GM18951 (cell line): ENCODE measurements at regions not wholly inside any gene's neighbourhood (a gene's known extent, or its start where the extent isn't known, plus 50 kb on each side); places are given as distances from the start of the nearest gene placed in this dataset.

Source experiments
- POLR2A ChIP-seq: IDR thresholded peaks from 4 replicates; pipeline ENCODE4 v1.6.1; 2011; ENCODE audit warnings: mild to moderate bottlenecking; ENCODE audit not compliant: insufficient read length, insufficient read depth; ENCODE audit errors: extremely low read depth
- in situ Hi-C: fragments of 300-500 bp; cut with MboI; formaldehyde crosslinking; loops from one replicate; pipeline ENCODE4 v1.12.0; 2022; ENCODE audit warnings: low sequenced_read_pairs, mixed read lengths, inconsistent platforms; ENCODE audit not compliant: unreplicated experiment

- TF ChIP-seq POLR2A, result no peak
- in situ Hi-C loops, result no loop called here
Measured at GRCh38 chr4:123308667-123309066, 87.9 kb upstream of the SPRY1 start.

GRCh38 chr4:123312116-123312515, 84.5 kb upstream of the SPRY1 start:
- in situ Hi-C loops, result no loop called here

GRCh38 chr4:123312951-123313592, 83.5 kb upstream of the SPRY1 start:
- in situ Hi-C loops, result no loop called here
- no peak for TF ChIP-seq POLR2A

More at GRCh38 chr4:123312116-123312515, 84.5 kb upstream of the SPRY1 start:
- TF ChIP-seq POLR2A, result no peak

GRCh38 chr4:123315617-123316016, 81.0 kb upstream of the SPRY1 start:
- no peak for TF ChIP-seq POLR2A
- in situ Hi-C loops, result no loop called here

DNA sequence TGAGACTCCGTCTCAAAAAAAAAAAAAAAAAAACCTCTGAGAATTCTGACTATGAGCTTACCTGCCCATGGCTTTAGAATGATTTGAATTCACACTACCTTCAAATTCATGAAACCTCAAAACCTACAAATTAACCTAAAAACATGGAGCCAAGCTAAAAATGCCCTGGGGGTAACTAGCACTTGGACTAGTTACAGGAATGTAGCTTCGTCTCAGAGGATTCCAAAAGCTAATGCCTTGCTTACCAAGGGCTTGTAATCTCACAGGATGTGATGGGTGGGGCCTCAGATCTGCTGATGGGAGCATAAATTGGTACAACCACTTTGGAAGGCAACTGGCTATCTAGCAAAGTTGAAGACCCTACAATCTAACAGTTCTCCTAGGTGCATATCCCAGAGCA, 79.4 kb upstream of the SPRY1 start:
- in situ Hi-C loops, result no loop called here
- no peak for TF ChIP-seq POLR2A

- in situ Hi-C loops, result no loop called here
- TF ChIP-seq POLR2A, result no peak
Measured at GRCh38 chr4:123319639-123320038, 77.0 kb upstream of the SPRY1 start.

GRCh38 chr4:123323998-123324397, 72.6 kb upstream of the SPRY1 start:
- in situ Hi-C loops, result no loop called here
- TF ChIP-seq POLR2A, result no peak

DNA sequence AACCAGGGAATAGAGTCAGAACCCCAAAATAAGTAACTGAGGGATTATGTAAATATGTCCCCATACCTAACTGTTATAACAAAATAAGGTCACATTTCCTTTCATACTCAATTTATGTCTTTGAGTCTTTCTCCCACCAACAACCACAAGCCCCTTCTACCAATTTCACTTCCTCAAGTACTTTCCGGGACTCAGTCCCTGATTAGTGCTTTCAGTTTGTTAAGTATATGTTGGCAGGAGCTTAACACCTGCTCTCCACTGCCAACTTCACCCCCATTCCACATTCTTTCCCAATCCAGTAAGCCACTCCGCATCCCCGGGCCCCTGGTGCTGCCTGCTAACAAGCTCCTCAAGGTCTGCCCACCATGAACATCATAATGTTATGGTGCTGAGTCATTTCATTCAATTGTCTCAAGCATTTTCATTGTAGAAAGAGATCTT, 71.3 kb upstream of the SPRY1 start:
- TF ChIP-seq POLR2A, result no peak
- in situ Hi-C loops, result no loop called here

GRCh38 chr4:123327346-123327745, 69.2 kb upstream of the SPRY1 start:
- in situ Hi-C loops, result no loop called here
- TF ChIP-seq POLR2A, result no peak

DNA sequence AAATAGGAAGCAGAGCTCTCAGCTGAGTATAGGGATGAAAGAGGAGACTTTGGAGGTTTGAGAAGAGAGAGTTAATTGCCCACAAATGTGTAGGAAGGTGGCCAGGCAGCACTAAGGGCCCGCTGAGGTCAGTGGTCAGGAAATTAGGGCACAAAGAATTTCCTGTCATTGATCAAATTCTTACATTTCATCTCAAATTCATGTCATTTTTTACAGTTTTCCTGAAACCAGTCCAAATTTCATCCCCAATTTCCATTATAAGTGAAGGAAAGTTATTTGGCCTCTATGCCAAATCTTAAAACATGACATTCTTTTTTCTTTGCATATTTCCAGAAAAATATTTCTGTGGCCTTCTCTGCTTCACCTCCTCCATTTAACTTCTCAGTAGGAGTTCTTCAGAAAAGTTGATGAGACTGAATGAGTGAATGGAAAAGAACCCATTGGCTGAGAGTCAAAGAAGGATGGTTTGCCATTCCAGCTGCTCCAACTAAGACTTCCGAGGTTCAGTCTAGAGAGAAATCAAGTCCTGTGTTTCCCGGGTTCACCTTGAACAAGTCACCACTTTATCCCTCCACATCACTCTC, 68.7 kb upstream of the SPRY1 start:
- in situ Hi-C loops, result no loop called here
- TF ChIP-seq POLR2A, result no peak

DNA sequence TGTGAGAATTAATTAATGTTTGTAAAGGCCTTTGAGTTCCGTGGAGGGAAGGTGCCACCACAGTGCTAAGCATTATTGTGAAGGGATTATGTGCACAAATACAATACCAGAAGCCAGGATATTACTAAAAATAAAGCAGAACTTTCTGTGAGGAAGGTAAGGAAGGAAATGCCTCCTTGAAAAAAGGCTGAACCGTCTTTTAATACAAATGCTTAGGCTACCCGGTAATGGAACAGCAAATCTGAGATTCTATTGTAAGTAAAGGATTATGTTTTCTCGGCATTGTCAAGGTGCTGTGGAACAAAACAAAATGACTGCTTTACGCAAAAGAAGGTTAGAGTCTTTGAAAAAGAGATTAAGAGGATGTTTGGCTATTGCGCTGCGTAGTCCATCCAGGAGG, 57.9 kb upstream of the SPRY1 start:
- no peak for TF ChIP-seq POLR2A

DNA sequence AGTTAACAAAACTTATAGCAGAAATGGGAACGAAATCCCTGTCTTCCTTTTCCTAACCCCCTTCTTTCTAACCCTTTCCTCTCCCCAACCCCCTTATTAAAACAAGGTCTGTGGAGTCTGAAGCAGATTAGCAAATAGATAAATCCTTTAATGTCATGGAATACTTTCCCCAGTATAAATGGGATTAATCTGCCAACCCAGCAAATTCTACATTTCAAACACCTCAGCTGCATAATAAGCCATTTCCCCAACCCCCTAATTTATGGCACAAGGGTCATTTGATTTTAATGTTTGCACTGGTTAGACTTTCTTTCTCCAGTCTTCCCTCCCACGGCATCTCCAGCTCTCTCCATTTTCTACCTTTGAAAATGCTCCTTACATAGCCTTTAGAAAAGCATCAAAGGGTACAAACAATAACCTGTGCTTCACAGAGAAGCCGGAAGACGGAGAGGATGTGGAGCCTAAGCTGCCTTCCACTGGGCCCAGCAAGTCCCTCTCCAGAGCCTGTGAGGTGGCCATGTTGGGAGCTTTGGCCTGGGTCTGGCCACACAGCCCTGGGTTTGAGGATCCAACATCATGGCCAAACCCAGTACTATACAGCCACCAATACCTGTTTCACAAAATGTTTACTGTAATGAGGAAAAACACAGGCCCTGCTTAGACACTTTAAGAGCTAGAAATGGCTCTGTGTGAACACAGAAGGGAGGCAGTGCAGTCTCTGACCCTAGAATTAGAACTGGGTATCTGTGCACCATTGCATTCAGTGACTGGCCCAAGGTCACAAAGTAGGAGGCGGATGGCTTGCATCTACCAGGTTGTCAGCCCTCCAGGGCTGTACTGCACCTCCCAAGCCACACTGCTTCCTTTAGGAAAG, 56.9 kb upstream of the SPRY1 start:
- in situ Hi-C loops, result no loop called here
- TF ChIP-seq POLR2A, result no peak

More for the DNA sequence above, 57.9 kb upstream of the SPRY1 start:
- in situ Hi-C loops, result no loop called here

- in situ Hi-C loops, result no loop called here
- TF ChIP-seq POLR2A, result no peak
Measured at GRCh38 chr4:123340381-123340701, 56.3 kb upstream of the SPRY1 start.

DNA sequence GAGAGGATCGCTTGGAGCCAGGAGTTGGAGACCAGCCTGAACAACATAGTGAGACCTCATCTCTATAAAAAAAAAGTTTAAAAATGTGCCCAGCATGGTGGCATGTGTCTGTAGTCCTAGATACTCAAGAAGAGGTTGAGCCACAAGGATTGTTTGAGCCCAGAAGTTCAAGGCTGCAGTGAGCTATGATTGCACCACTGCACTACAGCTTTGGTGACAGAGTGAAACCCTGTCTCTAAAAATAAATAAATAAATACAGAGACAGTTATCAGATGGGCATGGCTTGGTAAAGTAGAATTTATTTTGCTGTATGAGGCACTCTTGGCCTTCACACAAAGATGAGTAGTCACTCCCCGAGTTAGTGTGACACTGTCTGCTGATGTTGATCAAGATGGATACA, 54.1 kb upstream of the SPRY1 start:
- in situ Hi-C loops, result no loop called here
- no peak for TF ChIP-seq POLR2A

GRCh38 chr4:123343400-123344041, 53.1 kb upstream of the SPRY1 start:
- no peak for TF ChIP-seq POLR2A
- in situ Hi-C loops, result no loop called here
